Spleen (tissue), 7 donors: ENCODE measurements at regions not wholly inside any gene's neighbourhood (a gene's known extent, or its start where the extent isn't known, plus 50 kb on each side); places are given as distances from the start of the nearest gene placed in this dataset.

ENCODE experiments used
- POLR2A ChIP-seq, 3 donors: fragments of 450-650 bp; IDR thresholded peaks; one replicate each; pipeline ENCODE4 v1.5.1; 2017; ENCODE audit warnings: antibody characterized with exemption in 3 of 3, mild to moderate bottlenecking in 1 of 3
- POLR2AphosphoS5 ChIP-seq, 3 donors: sonication (generic); formaldehyde crosslinking; IDR thresholded peaks; one replicate each; pipeline ENCODE4 v1.5.1; 2017; ENCODE audit warnings: antibody characterized with exemption in 3 of 3
- TF ChIP-seq, protein P1 (sequence below), 11 experiments: fragments of 200-600 bp in 7 of 11; fragments of 450-650 bp in 4 of 11; sonication (generic) in 4 of 11; IDR thresholded peaks in 8 of 11; conservative IDR thresholded peaks in 3 of 11; 1 replicate in 7 of 11; 2 replicates in 4 of 11; pipeline versions ENCODE4 v1.4.0 to v1.8.0; 2016 to 2021; ENCODE audit warnings: antibody characterized with exemption in 11 of 11, inconsistent platforms in 4 of 11, mild to moderate bottlenecking in 1 of 11
- donor health status: DM: no; HTN: no; CAD: no; lungs with moderate emphysema.
- donor health status: DM: no; HTN: no; CAD: no.
- donor health status: DM: no; HTN: no; CAD: no.

GRCh38 chr9:105842023-105842644, 147.8 kb downstream of the TMEM38B start:
- TF ChIP-seq, protein P1, sequence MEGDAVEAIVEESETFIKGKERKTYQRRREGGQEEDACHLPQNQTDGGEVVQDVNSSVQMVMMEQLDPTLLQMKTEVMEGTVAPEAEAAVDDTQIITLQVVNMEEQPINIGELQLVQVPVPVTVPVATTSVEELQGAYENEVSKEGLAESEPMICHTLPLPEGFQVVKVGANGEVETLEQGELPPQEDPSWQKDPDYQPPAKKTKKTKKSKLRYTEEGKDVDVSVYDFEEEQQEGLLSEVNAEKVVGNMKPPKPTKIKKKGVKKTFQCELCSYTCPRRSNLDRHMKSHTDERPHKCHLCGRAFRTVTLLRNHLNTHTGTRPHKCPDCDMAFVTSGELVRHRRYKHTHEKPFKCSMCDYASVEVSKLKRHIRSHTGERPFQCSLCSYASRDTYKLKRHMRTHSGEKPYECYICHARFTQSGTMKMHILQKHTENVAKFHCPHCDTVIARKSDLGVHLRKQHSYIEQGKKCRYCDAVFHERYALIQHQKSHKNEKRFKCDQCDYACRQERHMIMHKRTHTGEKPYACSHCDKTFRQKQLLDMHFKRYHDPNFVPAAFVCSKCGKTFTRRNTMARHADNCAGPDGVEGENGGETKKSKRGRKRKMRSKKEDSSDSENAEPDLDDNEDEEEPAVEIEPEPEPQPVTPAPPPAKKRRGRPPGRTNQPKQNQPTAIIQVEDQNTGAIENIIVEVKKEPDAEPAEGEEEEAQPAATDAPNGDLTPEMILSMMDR (IDR thresholded peaks at IDR 0.05 in 8 of 11, conservative IDR thresholded peaks at IDR 0.05 in 3 of 11) = peak; percentile 40 to 76 (median 68)
- TF ChIP-seq POLR2AphosphoS5 (IDR thresholded peaks at IDR 0.05) = no peak
- no peak for TF ChIP-seq POLR2A (IDR thresholded peaks at IDR 0.05)
